Neural cell (in vitro differentiated cells): ENCODE measurements at regions not wholly inside any gene's neighbourhood (a gene's known extent, or its start where the extent isn't known, plus 50 kb on each side); places are given as distances from the start of the nearest gene placed in this dataset.

Experiments
- H2AFZ ChIP-seq: fragments of 200-600, 300-800 bp; sonication (generic), shearing (Covaris generic); 2 replicates; pipeline ENCODE4 v1.6.0; 2014; ENCODE audit warnings: low read depth, mild to moderate bottlenecking, antibody characterized with exemption, low read length, moderate library complexity
- H3F3A ChIP-seq: fragments of 200-600 bp; shearing (Covaris generic); 2 replicates; pipeline ENCODE4 v1.6.1; 2016; ENCODE audit warnings: mild to moderate bottlenecking, moderate library complexity, mixed read lengths, antibody characterized with exemption, low read length; ENCODE audit not compliant: insufficient read depth, poor library complexity, severe bottlenecking
- H3K27ac ChIP-seq: fragments of 200-600, 300-800 bp; sonication (generic), shearing (Covaris generic); 2 replicates; pipeline ENCODE4 v1.5.1; 2014; ENCODE audit warnings: mild to moderate bottlenecking, low read length, moderate library complexity
- H3K27me3 ChIP-seq: fragments of 300-800, 200-600 bp; sonication (generic), shearing (Covaris generic); 2 replicates; pipeline ENCODE4 v1.6.0; 2014; ENCODE audit warnings: mild to moderate bottlenecking, low read depth, low read length, moderate library complexity; ENCODE audit not compliant: insufficient read depth
- H3K36me3 ChIP-seq: fragments of 300-800, 200-600 bp; sonication (generic), shearing (Covaris generic); 2 replicates; pipeline ENCODE4 v1.5.1; 2014; ENCODE audit warnings: mild to moderate bottlenecking, antibody characterized with exemption, low read length, moderate library complexity; ENCODE audit not compliant: insufficient read depth
- H3K4me2 ChIP-seq: fragments of 300-800, 200-600 bp; sonication (generic), shearing (Covaris generic); 2 replicates; pipeline ENCODE4 v1.6.0; 2014; ENCODE audit warnings: mild to moderate bottlenecking, low read length
- H3K4me3 ChIP-seq: fragments of 300-800, 200-600 bp; sonication (generic), shearing (Covaris generic); 2 replicates; pipeline ENCODE4 v1.5.1; 2014; ENCODE audit warnings: mild to moderate bottlenecking, low read length, moderate library complexity
- H3K79me2 ChIP-seq: fragments of 200-600 bp; shearing (Covaris generic); replicated peaks from 2 replicates; pipeline ENCODE4 v1.6.0; 2014; ENCODE audit warnings: mild to moderate bottlenecking, low read length, moderate library complexity; ENCODE audit not compliant: insufficient read depth
- H3K9ac ChIP-seq: fragments of 300-800, 200-600 bp; sonication (generic), shearing (Covaris generic); 2 replicates; pipeline ENCODE4 v1.6.1; 2016; ENCODE audit warnings: mild to moderate bottlenecking, low read length, mixed read lengths
- H3K9me2 ChIP-seq: fragments of 200-600 bp; shearing (Covaris generic); 2 replicates; pipeline ENCODE4 v1.6.1; 2016; ENCODE audit warnings: mild to moderate bottlenecking, low read length, mixed read lengths; ENCODE audit not compliant: insufficient read depth
- H3K9me3 ChIP-seq: fragments of 200-600, 300-800 bp; sonication (generic), shearing (Covaris generic); 2 replicates; pipeline ENCODE4 v1.6.1; 2016; ENCODE audit warnings: mild to moderate bottlenecking, mixed run types, low read length, moderate library complexity, mixed read lengths
- H4K20me1 ChIP-seq: fragments of 200-600 bp; shearing (Covaris generic); 2 replicates; pipeline ENCODE4 v1.6.1; 2016; ENCODE audit warnings: mild to moderate bottlenecking, mixed run types; ENCODE audit not compliant: insufficient read depth
- EP300 ChIP-seq: fragments of 450-650 bp; conservative IDR thresholded peaks from 2 replicates; pipeline ENCODE4 v1.6.1; 2014; ENCODE audit warnings: antibody characterized with exemption, mild to moderate bottlenecking, moderate library complexity; ENCODE audit not compliant: poor library complexity, severe bottlenecking
- EZH2 ChIP-seq: fragments of 200-600, 300-800 bp; shearing (Covaris generic), sonication (generic); IDR thresholded peaks from 2 replicates; pipeline ENCODE4 v1.6.1; 2014; ENCODE audit warnings: antibody characterized with exemption, low read length, borderline replicate concordance, mild to moderate bottlenecking; ENCODE audit not compliant: insufficient read depth, poor library complexity, severe bottlenecking
- MXI1 ChIP-seq: fragments of 450-650 bp; conservative IDR thresholded peaks from 2 replicates; pipeline ENCODE4 v1.6.1; 2014; ENCODE audit warnings: antibody characterized with exemption, mild to moderate bottlenecking; ENCODE audit not compliant: poor library complexity, severe bottlenecking
- POLR2AphosphoS5 ChIP-seq: IDR thresholded peaks from 2 replicates; pipeline ENCODE4 v1.6.1; 2012
- RAD21 ChIP-seq: fragments of 450-650 bp; conservative IDR thresholded peaks from 2 replicates; pipeline ENCODE4 v1.6.1; 2014; ENCODE audit warnings: antibody characterized with exemption, mild to moderate bottlenecking, moderate library complexity
- SMC3 ChIP-seq: fragments of 450-650 bp; conservative IDR thresholded peaks from 2 replicates; pipeline ENCODE4 v1.6.1; 2014; ENCODE audit warnings: antibody characterized with exemption, mild to moderate bottlenecking, moderate library complexity; ENCODE audit not compliant: poor library complexity
- TAF1 ChIP-seq: IDR thresholded peaks from 2 replicates; pipeline ENCODE4 v1.6.1; 2012; ENCODE audit warnings: low read depth
- TF ChIP-seq, protein P1 (sequence below): fragments of 450-650 bp; IDR thresholded peaks from 2 replicates; pipeline ENCODE4 v1.5.1; 2014; ENCODE audit warnings: antibody characterized with exemption, mild to moderate bottlenecking, moderate library complexity; ENCODE audit not compliant: poor library complexity, severe bottlenecking
- TF ChIP-seq, protein P2 (sequence below): IDR thresholded peaks from 2 replicates; pipeline ENCODE4 v1.6.1; 2012; ENCODE audit warnings: borderline replicate concordance

DNA sequence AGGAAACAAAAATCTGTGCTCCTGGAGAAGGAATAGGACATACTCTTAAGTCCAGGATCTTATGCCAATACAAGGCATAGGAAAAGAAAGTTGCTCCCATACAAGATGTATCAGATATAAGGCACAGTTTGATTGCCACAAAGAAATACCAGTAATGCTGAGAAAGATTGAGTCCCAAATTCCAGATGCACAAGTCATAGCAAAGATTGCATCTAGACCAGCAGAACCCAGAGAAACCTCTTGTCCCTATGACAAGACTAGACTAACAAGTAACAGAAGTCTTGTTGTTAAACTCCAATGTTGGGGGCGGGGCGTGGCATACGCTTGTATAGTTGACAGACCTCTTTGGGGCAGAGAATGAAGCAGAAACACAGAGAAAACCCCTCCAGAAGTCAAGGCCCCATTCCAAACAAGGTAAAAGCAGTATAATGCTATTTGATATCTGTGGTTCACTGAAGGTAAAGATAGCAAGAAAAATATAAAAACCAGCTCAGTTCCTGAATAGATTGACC, 671.5 kb upstream of the GRIA3 start:
- Histone ChIP-seq H3K79me2 (no peaks in the 10 kb centered on the region), H3K4me3 (no peak overlapping the region), H3K9ac (no peak overlapping the region), H3K9me3 (no peaks in the 10 kb centered on the region), H3F3A (no peaks in the 10 kb centered on the region), H3K36me3 (no peaks in the 10 kb centered on the region), H3K4me2 (no peak overlapping the region), H4K20me1 (no peaks in the 10 kb centered on the region), H3K27ac (no peak overlapping the region), H3K27me3 (no peaks in the 10 kb centered on the region), H3K9me2 (no peaks in the 10 kb centered on the region), H2AFZ (no peak overlapping the region)
- TF ChIP-seq, protein P1, sequence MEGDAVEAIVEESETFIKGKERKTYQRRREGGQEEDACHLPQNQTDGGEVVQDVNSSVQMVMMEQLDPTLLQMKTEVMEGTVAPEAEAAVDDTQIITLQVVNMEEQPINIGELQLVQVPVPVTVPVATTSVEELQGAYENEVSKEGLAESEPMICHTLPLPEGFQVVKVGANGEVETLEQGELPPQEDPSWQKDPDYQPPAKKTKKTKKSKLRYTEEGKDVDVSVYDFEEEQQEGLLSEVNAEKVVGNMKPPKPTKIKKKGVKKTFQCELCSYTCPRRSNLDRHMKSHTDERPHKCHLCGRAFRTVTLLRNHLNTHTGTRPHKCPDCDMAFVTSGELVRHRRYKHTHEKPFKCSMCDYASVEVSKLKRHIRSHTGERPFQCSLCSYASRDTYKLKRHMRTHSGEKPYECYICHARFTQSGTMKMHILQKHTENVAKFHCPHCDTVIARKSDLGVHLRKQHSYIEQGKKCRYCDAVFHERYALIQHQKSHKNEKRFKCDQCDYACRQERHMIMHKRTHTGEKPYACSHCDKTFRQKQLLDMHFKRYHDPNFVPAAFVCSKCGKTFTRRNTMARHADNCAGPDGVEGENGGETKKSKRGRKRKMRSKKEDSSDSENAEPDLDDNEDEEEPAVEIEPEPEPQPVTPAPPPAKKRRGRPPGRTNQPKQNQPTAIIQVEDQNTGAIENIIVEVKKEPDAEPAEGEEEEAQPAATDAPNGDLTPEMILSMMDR: no peak
- TF ChIP-seq TAF1: no peak
- TF ChIP-seq EP300: no peak
- TF ChIP-seq, protein P2, sequence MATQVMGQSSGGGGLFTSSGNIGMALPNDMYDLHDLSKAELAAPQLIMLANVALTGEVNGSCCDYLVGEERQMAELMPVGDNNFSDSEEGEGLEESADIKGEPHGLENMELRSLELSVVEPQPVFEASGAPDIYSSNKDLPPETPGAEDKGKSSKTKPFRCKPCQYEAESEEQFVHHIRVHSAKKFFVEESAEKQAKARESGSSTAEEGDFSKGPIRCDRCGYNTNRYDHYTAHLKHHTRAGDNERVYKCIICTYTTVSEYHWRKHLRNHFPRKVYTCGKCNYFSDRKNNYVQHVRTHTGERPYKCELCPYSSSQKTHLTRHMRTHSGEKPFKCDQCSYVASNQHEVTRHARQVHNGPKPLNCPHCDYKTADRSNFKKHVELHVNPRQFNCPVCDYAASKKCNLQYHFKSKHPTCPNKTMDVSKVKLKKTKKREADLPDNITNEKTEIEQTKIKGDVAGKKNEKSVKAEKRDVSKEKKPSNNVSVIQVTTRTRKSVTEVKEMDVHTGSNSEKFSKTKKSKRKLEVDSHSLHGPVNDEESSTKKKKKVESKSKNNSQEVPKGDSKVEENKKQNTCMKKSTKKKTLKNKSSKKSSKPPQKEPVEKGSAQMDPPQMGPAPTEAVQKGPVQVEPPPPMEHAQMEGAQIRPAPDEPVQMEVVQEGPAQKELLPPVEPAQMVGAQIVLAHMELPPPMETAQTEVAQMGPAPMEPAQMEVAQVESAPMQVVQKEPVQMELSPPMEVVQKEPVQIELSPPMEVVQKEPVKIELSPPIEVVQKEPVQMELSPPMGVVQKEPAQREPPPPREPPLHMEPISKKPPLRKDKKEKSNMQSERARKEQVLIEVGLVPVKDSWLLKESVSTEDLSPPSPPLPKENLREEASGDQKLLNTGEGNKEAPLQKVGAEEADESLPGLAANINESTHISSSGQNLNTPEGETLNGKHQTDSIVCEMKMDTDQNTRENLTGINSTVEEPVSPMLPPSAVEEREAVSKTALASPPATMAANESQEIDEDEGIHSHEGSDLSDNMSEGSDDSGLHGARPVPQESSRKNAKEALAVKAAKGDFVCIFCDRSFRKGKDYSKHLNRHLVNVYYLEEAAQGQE: no peak
- TF ChIP-seq RAD21: no peak
- no peak for TF ChIP-seq SMC3
- no peak for TF ChIP-seq EZH2
- no peak for TF ChIP-seq MXI1
- TF ChIP-seq POLR2AphosphoS5: no peak

DNA sequence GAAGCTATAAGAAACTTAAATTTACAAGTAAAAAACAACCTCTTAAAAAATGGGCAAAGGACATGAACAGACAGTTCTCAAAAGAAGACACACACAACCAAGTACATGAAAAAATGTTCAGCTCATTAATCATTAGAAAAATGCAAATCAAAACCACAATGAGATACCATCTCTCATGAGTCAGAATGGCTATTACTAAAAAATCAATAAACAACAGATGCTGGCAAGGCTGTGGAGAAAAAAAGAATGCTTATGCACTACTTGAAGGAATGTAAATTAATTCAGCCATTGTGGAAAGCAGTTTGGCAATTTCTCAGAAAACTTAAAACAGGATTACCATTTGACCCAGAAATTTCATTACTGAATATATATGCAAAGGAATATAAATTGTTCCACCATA, 666.3 kb upstream of the GRIA3 start:
- no peaks in the 10 kb centered on the region for H3K9me2 ChIP-seq
- H3F3A ChIP-seq: no peaks in the 10 kb centered on the region
- no peaks in the 10 kb centered on the region for H3K9me3 ChIP-seq
- H3K36me3 ChIP-seq: no peaks in the 10 kb centered on the region
- H3K9ac ChIP-seq: no peak overlapping the region
- no peak overlapping the region for H3K4me3 ChIP-seq
- no peak overlapping the region for H3K4me2 ChIP-seq
- no peaks in the 10 kb centered on the region for H3K79me2 ChIP-seq
- H2AFZ ChIP-seq: no peak overlapping the region
- no peaks in the 10 kb centered on the region for H3K27me3 ChIP-seq
- TF ChIP-seq, protein P1: no peak
- TF ChIP-seq EZH2: no peak
- H4K20me1 ChIP-seq: no peaks in the 10 kb centered on the region
- H3K27ac ChIP-seq: no peak overlapping the region
